GM20000 (cell line): ENCODE measurements at regions not wholly inside any gene's neighbourhood (a gene's known extent, or its start where the extent isn't known, plus 50 kb on each side); places are given as distances from the start of the nearest gene placed in this dataset.

Experiments
- DNase-seq: peaks from one replicate; pipeline ENCODE4 v3.0.0; 2012; ENCODE audit warnings: low spot score
- TF ChIP-seq, protein P1 (sequence below): IDR thresholded peaks from 2 replicates; pipeline ENCODE4 v1.5.1; 2012; ENCODE audit warnings: mild to moderate bottlenecking, control low read depth; ENCODE audit errors: extremely low read depth, missing control alignments

DNA sequence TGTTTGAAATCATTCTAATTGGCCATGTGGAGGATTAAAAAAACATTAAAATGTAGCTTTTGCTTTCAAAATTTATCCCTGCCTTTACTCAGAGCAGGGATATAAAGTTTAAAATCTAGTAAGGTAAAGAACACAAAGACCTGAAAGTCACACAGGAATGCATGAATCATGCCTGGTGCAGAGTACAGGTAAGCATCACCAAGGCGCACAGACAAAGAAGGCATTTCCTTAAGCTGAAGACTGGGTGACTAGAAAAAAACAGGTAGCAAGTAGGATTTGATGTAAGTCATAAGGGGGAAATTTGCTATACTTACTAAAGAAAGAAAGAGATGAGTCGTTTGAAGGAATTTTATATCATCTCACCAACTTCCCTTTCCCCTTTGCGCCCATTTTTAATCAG lies 405.6 kb downstream of the GXYLT1 start:
- TF ChIP-seq, protein P1, sequence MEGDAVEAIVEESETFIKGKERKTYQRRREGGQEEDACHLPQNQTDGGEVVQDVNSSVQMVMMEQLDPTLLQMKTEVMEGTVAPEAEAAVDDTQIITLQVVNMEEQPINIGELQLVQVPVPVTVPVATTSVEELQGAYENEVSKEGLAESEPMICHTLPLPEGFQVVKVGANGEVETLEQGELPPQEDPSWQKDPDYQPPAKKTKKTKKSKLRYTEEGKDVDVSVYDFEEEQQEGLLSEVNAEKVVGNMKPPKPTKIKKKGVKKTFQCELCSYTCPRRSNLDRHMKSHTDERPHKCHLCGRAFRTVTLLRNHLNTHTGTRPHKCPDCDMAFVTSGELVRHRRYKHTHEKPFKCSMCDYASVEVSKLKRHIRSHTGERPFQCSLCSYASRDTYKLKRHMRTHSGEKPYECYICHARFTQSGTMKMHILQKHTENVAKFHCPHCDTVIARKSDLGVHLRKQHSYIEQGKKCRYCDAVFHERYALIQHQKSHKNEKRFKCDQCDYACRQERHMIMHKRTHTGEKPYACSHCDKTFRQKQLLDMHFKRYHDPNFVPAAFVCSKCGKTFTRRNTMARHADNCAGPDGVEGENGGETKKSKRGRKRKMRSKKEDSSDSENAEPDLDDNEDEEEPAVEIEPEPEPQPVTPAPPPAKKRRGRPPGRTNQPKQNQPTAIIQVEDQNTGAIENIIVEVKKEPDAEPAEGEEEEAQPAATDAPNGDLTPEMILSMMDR, result no peak
- no peak for DNase-seq

DNA sequence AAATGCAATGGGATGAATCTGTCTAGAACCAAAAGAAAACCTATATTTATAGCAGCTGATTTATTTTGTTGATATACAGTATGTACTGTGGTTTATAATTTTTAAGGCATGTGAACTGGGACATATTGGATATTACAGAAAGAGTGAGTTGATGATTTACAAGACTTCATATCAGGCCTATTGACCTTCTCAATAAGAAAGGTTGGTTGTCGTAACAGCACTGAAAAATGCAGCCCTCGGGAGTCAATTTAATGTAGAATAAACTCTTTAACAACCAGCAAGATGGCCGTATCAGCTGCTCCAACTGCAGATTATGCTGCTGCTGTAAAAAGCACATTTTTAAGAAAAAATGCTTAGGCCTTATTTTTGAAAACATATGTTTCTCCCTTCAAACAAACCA lies 407.3 kb downstream of the GXYLT1 start:
- no peak for DNase-seq
- TF ChIP-seq, protein P1, result no peak

DNA sequence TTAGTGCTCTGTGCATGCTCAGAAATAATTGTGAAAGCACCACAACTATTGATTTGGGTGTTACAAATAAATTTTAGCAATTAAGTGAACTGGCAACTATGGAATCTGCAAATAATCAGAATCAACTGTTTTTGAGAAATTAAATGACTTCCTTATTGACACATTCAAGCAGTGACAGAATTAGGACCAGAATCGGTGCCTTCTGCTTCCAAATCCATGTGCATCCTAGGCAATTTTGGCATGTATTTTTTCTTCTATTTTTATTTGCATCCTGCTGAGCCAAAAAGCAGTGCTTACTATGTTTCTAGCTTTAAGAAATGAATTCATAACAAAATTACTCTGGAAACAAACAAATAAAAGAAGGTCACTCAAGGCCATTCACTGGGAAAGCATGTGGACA lies 408.2 kb downstream of the GXYLT1 start:
- DNase-seq, result no peak
- TF ChIP-seq, protein P1, result no peak

DNA sequence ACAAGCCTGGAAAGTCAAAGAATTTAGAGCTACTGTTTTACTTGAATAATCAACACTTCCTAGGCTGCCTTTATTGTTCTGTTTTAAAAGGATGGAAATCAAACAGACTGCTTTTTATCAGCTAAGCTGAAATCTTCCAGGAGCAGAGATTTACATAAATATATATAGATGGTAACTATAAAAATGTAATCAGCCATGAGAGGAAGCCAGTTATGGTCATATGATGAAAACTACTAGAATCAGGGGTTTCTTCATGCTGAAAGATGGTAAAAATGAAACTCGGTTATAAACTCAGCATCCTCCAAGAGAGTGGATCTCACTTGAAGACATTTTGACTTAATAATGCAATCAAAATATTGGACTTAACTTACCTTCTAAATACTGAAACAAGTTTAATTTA lies 413.0 kb downstream of the GXYLT1 start:
- no peak for DNase-seq
- TF ChIP-seq, protein P1, result no peak

DNA sequence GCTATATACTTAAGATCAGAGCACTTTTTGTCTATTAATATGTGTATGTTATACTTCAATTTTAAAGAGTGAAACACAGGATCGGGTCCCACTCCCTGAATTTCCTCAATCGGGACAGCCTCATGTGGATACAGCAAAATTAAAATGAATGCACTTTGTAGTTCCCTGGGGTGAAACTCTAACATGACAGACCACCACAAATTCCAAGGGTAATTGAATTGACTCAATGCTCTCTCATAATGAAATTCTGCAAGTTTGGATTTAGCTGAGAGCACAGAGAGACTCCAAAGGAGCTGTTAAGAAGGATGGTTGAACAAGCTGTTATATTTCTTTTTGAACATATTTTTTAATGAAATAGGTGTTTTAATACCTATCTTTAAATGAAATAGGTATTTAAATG lies 413.6 kb downstream of the GXYLT1 start:
- DNase-seq, result no peak
- TF ChIP-seq, protein P1, result no peak

DNA sequence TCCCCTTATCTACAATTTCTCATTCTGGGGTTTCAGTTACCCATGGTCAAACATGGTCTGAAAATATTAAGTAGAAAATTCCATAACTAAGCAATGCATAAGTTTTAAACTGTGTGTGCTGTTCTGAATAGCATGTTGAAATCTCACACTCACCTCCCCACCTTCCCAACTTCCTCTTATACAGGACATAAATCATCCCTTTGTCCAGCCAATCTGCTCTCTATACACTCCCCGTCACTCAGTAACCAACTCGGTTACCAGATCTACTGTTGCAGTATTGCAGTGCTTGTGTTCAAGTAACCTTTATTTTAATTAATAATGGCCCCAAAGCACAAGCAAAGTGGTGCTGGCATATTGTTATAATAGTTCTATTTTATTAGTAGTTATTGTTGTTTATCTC lies 420.5 kb downstream of the GXYLT1 start:
- no peak for DNase-seq
- TF ChIP-seq, protein P1, result no peak

DNA sequence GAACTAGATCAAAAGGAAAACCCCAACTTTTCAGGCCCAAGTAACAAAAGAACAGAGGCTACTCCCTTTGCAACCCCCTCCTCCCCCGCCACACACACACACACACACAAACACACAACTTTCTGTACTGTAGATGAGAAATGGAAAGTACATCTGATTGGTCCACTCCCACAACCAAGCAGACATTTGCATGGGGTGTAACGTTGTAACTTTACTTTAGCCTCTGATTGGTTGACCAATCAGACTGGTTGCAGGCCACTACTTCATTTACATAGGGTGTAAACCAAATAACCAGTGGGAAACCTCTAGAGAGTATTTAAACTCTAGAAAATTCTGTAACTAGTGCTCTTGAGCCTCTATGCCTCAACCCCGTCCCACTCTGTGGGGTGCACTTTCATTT lies 425.5 kb downstream of the GXYLT1 start:
- TF ChIP-seq, protein P1, result no peak
- no peak for DNase-seq

DNA sequence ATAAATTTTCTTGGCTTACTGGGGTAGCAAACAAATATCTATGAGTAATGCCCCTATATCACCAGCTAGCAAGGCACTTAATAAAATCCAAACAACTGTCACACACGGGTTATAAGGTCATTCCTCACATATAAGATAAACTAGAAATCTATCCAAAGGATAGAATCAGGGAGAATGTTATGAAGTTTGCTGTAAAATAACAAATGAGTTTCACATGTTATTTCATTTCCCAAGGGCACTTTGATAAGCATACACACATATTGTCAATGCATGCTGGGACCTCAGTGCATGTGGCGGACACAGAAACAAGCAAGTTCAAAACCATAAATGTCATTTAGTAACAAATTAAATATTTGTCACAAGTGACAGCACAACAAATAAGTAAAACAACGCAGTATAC lies 429.4 kb downstream of the GXYLT1 start:
- DNase-seq, result no peak
- TF ChIP-seq, protein P1, result no peak
